HEK293 (cell line): ENCODE measurements at regions not wholly inside any gene's neighbourhood (a gene's known extent, or its start where the extent isn't known, plus 50 kb on each side); places are given as distances from the start of the nearest gene placed in this dataset.

Source experiments
- CTCF ChIP-seq: fragments of 450-650 bp; formaldehyde crosslinking; IDR thresholded peaks from 2 replicates; pipeline ENCODE4 v1.5.1; 2016; ENCODE audit warnings: missing biosample characterization, missing genetic modification characterization
- MEIS1 ChIP-seq: sonication (generic); formaldehyde crosslinking; IDR thresholded peaks from 2 replicates; pipeline ENCODE4 v1.8.1; 2022; ENCODE audit warnings: missing genetic modification reagents, mild to moderate bottlenecking, borderline replicate concordance
- TCF7L2 ChIP-seq: IDR thresholded peaks from 2 replicates; pipeline ENCODE4 v1.6.1; 2011; ENCODE audit warnings: low read depth, mild to moderate bottlenecking, inconsistent platforms, low read length, moderate library complexity, borderline replicate concordance
- ZNF335 ChIP-seq: fragments of 450-650 bp; formaldehyde crosslinking; conservative IDR thresholded peaks from 2 replicates; pipeline ENCODE4 v1.5.1; 2016; ENCODE audit warnings: missing biosample characterization, missing genetic modification characterization
- ZNF76 ChIP-seq: fragments of 450-650 bp; formaldehyde crosslinking; IDR thresholded peaks from 2 replicates; pipeline ENCODE4; 2016; ENCODE audit warnings: low read depth, missing biosample characterization, missing genetic modification characterization, borderline replicate concordance
- ZNF768 ChIP-seq: fragments of 450-650 bp; formaldehyde crosslinking; IDR thresholded peaks from 2 replicates; pipeline ENCODE4 v1.5.1; 2018; ENCODE audit warnings: missing biosample characterization, mild to moderate bottlenecking, missing genetic modification characterization

- TF ChIP-seq CTCF (tag by site-specific recombination) (no peak), TCF7L2 (no peak), ZNF76 (tag by site-specific recombination) (no peak), ZNF768 (tag by site-specific recombination) (no peak), ZNF335 (tag by site-specific recombination) (no peak), MEIS1 (CRISPR knock-in tag) (no peak)
Measured at GRCh38 chr9:81162361-81162760, 527.0 kb downstream of the TLE1 start.
